Adrenal gland (tissue), 9 donors: ENCODE measurements at regions not wholly inside any gene's neighbourhood (a gene's known extent, or its start where the extent isn't known, plus 50 kb on each side); places are given as distances from the start of the nearest gene placed in this dataset.

Experiments
- DNase-seq, 7 donors: peaks; one replicate each; pipeline ENCODE4 v3.0.0-alpha.2; 2019 to 2020
- H3K27ac ChIP-seq, 5 donors: fragments of 200-600 bp; sonication (generic) in 4 of 5; 1 replicate in 3 of 5; 2 replicates in 2 of 5; pipeline versions ENCODE4 v1.5.1 to v1.8.0; 2016 to 2020; ENCODE audit warnings: mild to moderate bottlenecking in 1 of 5
- H3K27me3 ChIP-seq: fragments of 200-600 bp; 2 replicates; pipeline ENCODE4 v1.8.0; 2021
- H3K36me3 ChIP-seq, 2 donors: fragments of 200-600 bp; replicated peaks in 1 of 2; 1 replicate in 1 of 2; 2 replicates in 1 of 2; pipeline versions ENCODE4 v1.5.1 to v1.8.0; 2018 to 2022
- H3K4me1 ChIP-seq, 2 donors: fragments of 200-600 bp; replicated peaks in 1 of 2; 1 replicate in 1 of 2; 2 replicates in 1 of 2; pipeline versions ENCODE4 v1.5.1 to v1.8.0; 2018 to 2021
- H3K4me3 ChIP-seq, 4 donors: fragments of 200-600 bp; sonication (generic) in 3 of 4; one replicate each; pipeline ENCODE4 v1.5.1; 2016 to 2018
- H3K9me3 ChIP-seq, 3 donors: fragments of 200-600 bp; sonication (generic) in 1 of 3; replicated peaks in 1 of 3; 1 replicate in 2 of 3; 2 replicates in 1 of 3; pipeline versions ENCODE4 v1.5.1 to v1.8.0; 2016 to 2021
- CTCF ChIP-seq, 6 experiments: fragments of 450-650 bp in 4 of 6; fragments of 200-600 bp in 2 of 6; sonication (generic) in 1 of 6; IDR thresholded peaks; 1 replicate in 5 of 6; 2 replicates in 1 of 6; pipeline versions ENCODE4 v1.5.1 to v1.8.0; 2016 to 2021; ENCODE audit warnings: antibody characterized with exemption in 6 of 6, mild to moderate bottlenecking in 2 of 6, moderate library complexity in 1 of 6
- POLR2A ChIP-seq, 2 donors: fragments of 450-650 bp; IDR thresholded peaks; one replicate each; pipeline ENCODE4 v1.6.1; 2017; ENCODE audit warnings: antibody characterized with exemption in 2 of 2, mild to moderate bottlenecking in 2 of 2, moderate library complexity in 1 of 2
- WGBS, 4 donors: extraction: QIAGEN DNeasy Blood & Tissue Kit in 2 of 4; methylation state at CpG; one replicate each; pipeline versions ENCODE4 v1.1.5 to v1.1.7; 2013 to 2017; 5-methylcytosine and 5-hydroxymethylcytosine counted together
- intact Hi-C, 2 donors: fragments of 100-400 bp; cut with DNase I; formaldehyde crosslinking; loops; one replicate each; pipeline versions ENCODE4 v1.14.1 to v1.15.0; 2022 to 2023
- donor health status: healthy with polysubstance abuse.
- donor health status: Bipolar disorder and iron deficiency.
- donor health status: DM: yes; HTN: yes; CAD: no.
- donor health status: DM: no; HTN: no; CAD: no.
- donor health status: DM: no; HTN: no; CAD: no.

- no peaks in the 10 kb centered on the region for H3K36me3 ChIP-seq
- no peak for DNase-seq
- H3K27me3 ChIP-seq, result no peaks in the 10 kb centered on the region
- H3K4me3 ChIP-seq, result no peak overlapping the region
- intact Hi-C loops, result no loop called here
- no peak overlapping the region for H3K27ac ChIP-seq
- WGBS, 4 donors, result 26 to 39% (median 35%) methylated on average over 2 of the region's 2 CpGs
- TF ChIP-seq POLR2A (IDR thresholded peaks at IDR 0.05) (no peak), CTCF (IDR thresholded peaks at IDR 0.05) (no peak)
- no peaks in the 10 kb centered on the region for H3K9me3 ChIP-seq
- no peaks in the 10 kb centered on the region for H3K4me1 ChIP-seq
These were observed 512.3 kb upstream of the PCDH9 start for GRCh38 chr13:67742478-67742877.

- Histone ChIP-seq H3K4me1 (no peaks in the 10 kb centered on the region), H3K27me3 (no peaks in the 10 kb centered on the region), H3K36me3 (no peaks in the 10 kb centered on the region), H3K4me3 (no peak overlapping the region), H3K27ac (no peak overlapping the region), H3K9me3 (no peaks in the 10 kb centered on the region)
- WGBS, 4 donors, result 57 to 72% (median 64%) methylated on average over 4 of the region's 4 CpGs
- intact Hi-C loops, result no loop called here
- TF ChIP-seq POLR2A (IDR thresholded peaks at IDR 0.05) (no peak), CTCF (IDR thresholded peaks at IDR 0.05) (no peak)
- DNase-seq, result no peak
These were observed 510.9 kb upstream of the PCDH9 start for GRCh38 chr13:67740871-67741535.

- intact Hi-C loops, result no loop called here
- Histone ChIP-seq H3K27me3 (no peaks in the 10 kb centered on the region), H3K36me3 (no peaks in the 10 kb centered on the region), H3K27ac (no peak overlapping the region), H3K9me3 (no peaks in the 10 kb centered on the region), H3K4me1 (no peaks in the 10 kb centered on the region), H3K4me3 (no peak overlapping the region)
- no peak for TF ChIP-seq POLR2A (IDR thresholded peaks at IDR 0.05)
- TF ChIP-seq CTCF (IDR thresholded peaks at IDR 0.05), result peak in 3 of 6 experiments; percentile 4 to 24 (median 11)
- 50 to 64% (median 59%) methylated on average over 4 of the region's 4 CpGs for WGBS, 4 donors
- peak in 1 of 7 donors; percentile 5 for DNase-seq
These were observed 506.7 kb upstream of the PCDH9 start for GRCh38 chr13:67736646-67737420.

GRCh38 chr13:67735651-67736050 is 505.5 kb upstream of the PCDH9 start:
- intact Hi-C loops, result no loop called here
- Histone ChIP-seq H3K27ac (no peak overlapping the region), H3K4me3 (no peak overlapping the region), H3K4me1 (no peaks in the 10 kb centered on the region), H3K36me3 (no peaks in the 10 kb centered on the region), H3K27me3 (no peaks in the 10 kb centered on the region), H3K9me3 (no peaks in the 10 kb centered on the region)
- DNase-seq, result no peak
- no peak for TF ChIP-seq POLR2A (IDR thresholded peaks at IDR 0.05)
- no peak for TF ChIP-seq CTCF (IDR thresholded peaks at IDR 0.05)
- 95 to 100% (median 97%) methylated on average over 1 of the region's 1 CpG for WGBS, 4 donors
